ENCODE measurements at regions not wholly inside any gene's neighbourhood (a gene's known extent, or its start where the extent isn't known, plus 50 kb on each side); places are given as distances from the start of the nearest gene placed in this dataset.

DNA sequence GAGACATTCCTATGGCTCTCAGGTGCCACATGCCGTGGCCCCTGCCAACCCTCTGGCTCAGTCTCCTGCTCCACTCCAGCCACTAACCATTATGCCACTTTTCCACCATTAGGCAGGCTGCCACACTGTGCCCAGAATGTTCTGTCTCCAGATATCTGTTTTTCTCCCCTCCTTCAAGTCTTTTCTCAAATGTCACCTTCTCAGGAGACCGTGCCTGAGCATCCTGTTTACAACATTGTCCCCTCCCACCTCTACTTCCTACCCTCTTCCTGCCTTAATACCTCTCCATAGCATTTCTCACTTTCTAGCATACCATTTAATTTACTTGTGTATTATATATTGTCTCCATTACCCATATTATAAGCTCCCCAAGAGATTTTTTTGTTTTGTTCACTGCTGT, 162.5 kb upstream of the LYZL2 start:
- no peak for TF ChIP-seq CTCF (IDR thresholded peaks at IDR 0.05)
- no peak for TF ChIP-seq POLR2A (IDR thresholded peaks at IDR 0.05)

Data from uterus (tissue), 2 donors.